Fibroblast of lung (primary cell): ENCODE measurements at regions not wholly inside any gene's neighbourhood (a gene's known extent, or its start where the extent isn't known, plus 50 kb on each side); places are given as distances from the start of the nearest gene placed in this dataset.

Experiments
- DNase-seq, 2 donors: peaks; one replicate each; pipeline versions ENCODE4 v3.0.0 to v3.0.0-alpha.2; 2010; ENCODE audit warnings: low read depth in 2 of 2
- H2AFZ ChIP-seq: 2 replicates; pipeline ENCODE4 v1.5.1; 2012; ENCODE audit warnings: low read length, control low read depth, inconsistent platforms
- H3K27ac ChIP-seq: 2 replicates; pipeline ENCODE4 v1.5.1; 2011; ENCODE audit warnings: low read length, control low read depth; ENCODE audit not compliant: insufficient read depth
- H3K27me3 ChIP-seq: 2 replicates; pipeline ENCODE4 v1.5.1; 2011; ENCODE audit warnings: mild to moderate bottlenecking, low read length; ENCODE audit not compliant: control insufficient read depth, insufficient read depth
- H3K36me3 ChIP-seq: 2 replicates; pipeline ENCODE4 v1.5.1; 2011; ENCODE audit warnings: low read length; ENCODE audit not compliant: control insufficient read depth, insufficient read depth
- H3K4me1 ChIP-seq: 2 replicates; pipeline ENCODE4 v1.5.1; 2011; ENCODE audit warnings: low read length; ENCODE audit not compliant: control insufficient read depth, insufficient read depth; ENCODE audit errors: extremely low read depth
- H3K4me2 ChIP-seq: 2 replicates; pipeline ENCODE4 v1.5.1; 2011; ENCODE audit warnings: low read length, control low read depth; ENCODE audit not compliant: insufficient read depth; ENCODE audit errors: extremely low read depth
- H3K4me3 ChIP-seq, 4 experiments: fragments of 200-600 bp in 1 of 4; sonication (generic) in 1 of 4; replicated peaks in 1 of 4; 2 replicates each; pipeline ENCODE4 v1.5.1; 2011 to 2016; ENCODE audit warnings: low read length in 4 of 4, low read depth in 3 of 4, mild to moderate bottlenecking in 3 of 4, control low read depth in 2 of 4, inconsistent platforms in 1 of 4, mixed read lengths in 1 of 4; ENCODE audit not compliant: insufficient read depth in 1 of 4; ENCODE audit errors: control extremely low read depth in 1 of 4
- H3K79me2 ChIP-seq: 2 replicates; pipeline ENCODE4 v1.5.1; 2012; ENCODE audit warnings: mild to moderate bottlenecking, low read length, inconsistent platforms; ENCODE audit not compliant: control insufficient read depth, insufficient read depth
- H3K9ac ChIP-seq: 2 replicates; pipeline ENCODE4 v1.5.1; 2011; ENCODE audit warnings: mild to moderate bottlenecking, low read length, control low read depth; ENCODE audit not compliant: insufficient read depth
- H3K9me3 ChIP-seq: 2 replicates; pipeline ENCODE4 v1.5.1; 2012; ENCODE audit warnings: low read depth, low read length; ENCODE audit not compliant: control insufficient read depth, insufficient read depth
- H4K20me1 ChIP-seq: 2 replicates; pipeline ENCODE4 v1.5.1; 2011; ENCODE audit warnings: low read length; ENCODE audit not compliant: control insufficient read depth, insufficient read depth; ENCODE audit errors: extremely low read depth
- EZH2 ChIP-seq: IDR thresholded peaks from 2 replicates; pipeline ENCODE4 v1.5.1; 2012; ENCODE audit warnings: low read length, control low read depth, mild to moderate bottlenecking; ENCODE audit errors: missing control alignments
- TF ChIP-seq, protein P1 (sequence below), 2 donors: IDR thresholded peaks in 1 of 2; conservative IDR thresholded peaks in 1 of 2; 1 replicate in 1 of 2; 2 replicates in 1 of 2; pipeline ENCODE4 v1.5.1; 2011 to 2012; ENCODE audit warnings: low read length in 2 of 2, control low read depth in 1 of 2, inconsistent platforms in 1 of 2, low read depth in 1 of 2, mild to moderate bottlenecking in 1 of 2

DNA sequence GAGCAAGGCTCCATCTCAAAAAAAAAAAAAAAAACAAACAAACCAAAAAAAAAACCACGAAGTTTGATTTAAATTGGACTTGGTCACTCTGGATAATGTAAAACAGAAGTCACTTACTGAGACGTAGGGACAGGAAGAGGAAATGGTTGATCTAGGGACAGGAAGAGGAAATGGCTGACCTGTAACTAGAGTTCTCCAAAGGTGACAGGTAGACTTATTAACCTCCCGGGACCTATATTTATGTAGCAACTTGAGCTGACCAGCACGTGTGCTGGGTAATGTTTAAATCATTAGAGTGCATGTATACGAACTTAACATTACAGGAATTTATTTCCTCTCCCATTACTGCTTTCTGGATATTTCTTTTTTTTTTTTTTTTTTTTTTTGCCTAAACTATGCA lies 81.5 kb upstream of the DHX40 start:
- H3K4me3 ChIP-seq: no peak overlapping the region
- no peak for DNase-seq
- H3K9me3 ChIP-seq: no peaks in the 10 kb centered on the region
- H3K79me2 ChIP-seq: no peaks in the 10 kb centered on the region
- H3K9ac ChIP-seq: no peak overlapping the region
- H3K4me2 ChIP-seq: no peak overlapping the region
- H4K20me1 ChIP-seq: no peaks in the 10 kb centered on the region
- no peak overlapping the region for H2AFZ ChIP-seq
- peaks cover 3% of the 10 kb centered on the region for H3K27me3 ChIP-seq
- TF ChIP-seq, protein P1, sequence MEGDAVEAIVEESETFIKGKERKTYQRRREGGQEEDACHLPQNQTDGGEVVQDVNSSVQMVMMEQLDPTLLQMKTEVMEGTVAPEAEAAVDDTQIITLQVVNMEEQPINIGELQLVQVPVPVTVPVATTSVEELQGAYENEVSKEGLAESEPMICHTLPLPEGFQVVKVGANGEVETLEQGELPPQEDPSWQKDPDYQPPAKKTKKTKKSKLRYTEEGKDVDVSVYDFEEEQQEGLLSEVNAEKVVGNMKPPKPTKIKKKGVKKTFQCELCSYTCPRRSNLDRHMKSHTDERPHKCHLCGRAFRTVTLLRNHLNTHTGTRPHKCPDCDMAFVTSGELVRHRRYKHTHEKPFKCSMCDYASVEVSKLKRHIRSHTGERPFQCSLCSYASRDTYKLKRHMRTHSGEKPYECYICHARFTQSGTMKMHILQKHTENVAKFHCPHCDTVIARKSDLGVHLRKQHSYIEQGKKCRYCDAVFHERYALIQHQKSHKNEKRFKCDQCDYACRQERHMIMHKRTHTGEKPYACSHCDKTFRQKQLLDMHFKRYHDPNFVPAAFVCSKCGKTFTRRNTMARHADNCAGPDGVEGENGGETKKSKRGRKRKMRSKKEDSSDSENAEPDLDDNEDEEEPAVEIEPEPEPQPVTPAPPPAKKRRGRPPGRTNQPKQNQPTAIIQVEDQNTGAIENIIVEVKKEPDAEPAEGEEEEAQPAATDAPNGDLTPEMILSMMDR (conservative IDR thresholded peaks at IDR 0.05 in 1 of 2, IDR thresholded peaks at IDR 0.05 in 1 of 2; ENCODE audit: low read depth in 1 of 2, low read length in 2 of 2): no peak
- no peak for TF ChIP-seq EZH2
- H3K4me1 ChIP-seq: no peaks in the 10 kb centered on the region
- no peaks in the 10 kb centered on the region for H3K36me3 ChIP-seq
- no peak overlapping the region for H3K27ac ChIP-seq

DNA sequence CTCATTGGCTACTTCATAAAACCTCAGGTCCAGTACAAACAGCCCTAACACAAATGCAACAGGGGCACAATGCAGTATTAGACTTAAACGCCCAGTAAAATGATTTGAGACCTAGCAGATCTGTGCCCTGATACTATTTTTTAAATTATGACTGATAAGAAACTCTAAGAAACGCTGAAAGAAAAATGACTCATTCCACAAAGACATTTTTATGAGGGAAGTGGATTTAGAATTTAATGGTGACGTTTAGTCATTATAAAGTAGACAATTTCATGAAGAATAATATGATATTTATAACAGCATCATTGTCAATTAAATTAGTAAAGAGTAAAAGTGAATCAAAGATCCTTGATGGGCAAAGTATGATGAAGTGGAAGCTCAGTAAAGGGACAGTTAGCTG lies 80.4 kb upstream of the DHX40 start:
- Histone ChIP-seq H3K4me1 (no peaks in the 10 kb centered on the region), H2AFZ (no peak overlapping the region), H3K79me2 (no peaks in the 10 kb centered on the region), H4K20me1 (no peaks in the 10 kb centered on the region), H3K36me3 (no peaks in the 10 kb centered on the region), H3K27ac (no peak overlapping the region), H3K9me3 (no peaks in the 10 kb centered on the region), H3K27me3 (peaks cover 3% of the 10 kb centered on the region), H3K9ac (no peak overlapping the region), H3K4me3 (no peak overlapping the region), H3K4me2 (no peak overlapping the region)
- TF ChIP-seq, protein P1 (conservative IDR thresholded peaks at IDR 0.05 in 1 of 2, IDR thresholded peaks at IDR 0.05 in 1 of 2; ENCODE audit: low read depth in 1 of 2, low read length in 2 of 2): no peak
- no peak for TF ChIP-seq EZH2
- no peak for DNase-seq

DNA sequence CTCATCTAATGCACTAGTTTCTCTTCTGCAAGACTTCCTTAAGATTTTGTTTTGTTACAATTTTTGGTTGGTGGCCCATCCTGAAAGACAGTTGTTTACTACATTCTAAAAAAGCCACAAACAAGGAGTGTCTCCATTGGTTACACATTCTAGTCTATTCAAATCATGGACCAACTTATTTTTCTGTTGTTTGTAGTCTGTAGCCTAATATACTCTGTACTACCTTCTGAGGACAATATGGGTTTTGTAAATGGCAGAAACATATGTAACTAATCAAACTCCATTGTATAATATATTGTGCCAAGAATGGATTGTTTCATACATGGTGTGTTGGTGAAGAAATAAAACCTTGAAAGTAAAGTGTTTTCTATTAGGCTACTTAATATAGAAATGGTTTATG lies 79.5 kb upstream of the DHX40 start:
- H2AFZ ChIP-seq: no peak overlapping the region
- TF ChIP-seq, protein P1 (conservative IDR thresholded peaks at IDR 0.05 in 1 of 2, IDR thresholded peaks at IDR 0.05 in 1 of 2; ENCODE audit: low read depth in 1 of 2, low read length in 2 of 2): no peak
- no peak for TF ChIP-seq EZH2
- DNase-seq: no peak

More for the DNA sequence above, 79.5 kb upstream of the DHX40 start:
- H3K27me3 ChIP-seq: no peaks in the 10 kb centered on the region
- H3K36me3 ChIP-seq: no peaks in the 10 kb centered on the region
- no peaks in the 10 kb centered on the region for H3K79me2 ChIP-seq
- no peak overlapping the region for H3K4me2 ChIP-seq
- no peak overlapping the region for H3K4me3 ChIP-seq
- H3K27ac ChIP-seq: no peak overlapping the region
- no peak overlapping the region for H3K9ac ChIP-seq
- H3K4me1 ChIP-seq: no peaks in the 10 kb centered on the region
- H4K20me1 ChIP-seq: no peaks in the 10 kb centered on the region
- no peaks in the 10 kb centered on the region for H3K9me3 ChIP-seq
